ENCODE measurements at regions not wholly inside any gene's neighbourhood (a gene's known extent, or its start where the extent isn't known, plus 50 kb on each side); places are given as distances from the start of the nearest gene placed in this dataset.

GRCh38 chr13:60733933-60734332 lies 336.9 kb downstream of the TDRD3 start:
- intact Hi-C loops (cut with DNase I) = no loop called here
- ATAC-seq (no peak), DNase-seq (no peak)
- H3K36me3 ChIP-seq = no peaks in the 10 kb centered on the region
- no peak for TF ChIP-seq CTCF (IDR thresholded peaks at IDR 0.05)
- H3K27ac ChIP-seq = no peak overlapping the region
- no peaks in the 10 kb centered on the region for H3K4me1 ChIP-seq
- no peak overlapping the region for H3K4me3 ChIP-seq
- no peaks in the 10 kb centered on the region for H3K27me3 ChIP-seq (ENCODE audit: low read depth)
- H3K9me3 ChIP-seq = no peaks in the 10 kb centered on the region

- intact Hi-C loops (cut with DNase I) = no loop called here
- Histone ChIP-seq H3K4me3 (no peak overlapping the region), H3K9me3 (no peaks in the 10 kb centered on the region), H3K27me3 (ENCODE audit: low read depth) (no peaks in the 10 kb centered on the region), H3K27ac (no peak overlapping the region), H3K36me3 (no peaks in the 10 kb centered on the region), H3K4me1 (no peaks in the 10 kb centered on the region)
- DNase-seq = no peak
- TF ChIP-seq CTCF (IDR thresholded peaks at IDR 0.05) = no peak
- no peak for ATAC-seq
These were observed 330.1 kb downstream of the TDRD3 start for GRCh38 chr13:60727140-60727539.

- H3K4me1 ChIP-seq = no peaks in the 10 kb centered on the region
- intact Hi-C loops (cut with DNase I) = no loop called here
- no peak for ATAC-seq
These were observed 324.0 kb downstream of the TDRD3 start for GRCh38 chr13:60721063-60721462.

GRCh38 chr13:60720590-60720989 lies 323.6 kb downstream of the TDRD3 start:
- Histone ChIP-seq H3K9me3 (no peaks in the 10 kb centered on the region), H3K27ac (no peak overlapping the region), H3K4me3 (no peak overlapping the region), H3K27me3 (ENCODE audit: low read depth) (no peaks in the 10 kb centered on the region), H3K4me1 (no peaks in the 10 kb centered on the region), H3K36me3 (no peaks in the 10 kb centered on the region)
- no peak for TF ChIP-seq CTCF (IDR thresholded peaks at IDR 0.05)
- DNase-seq (no peak), ATAC-seq (no peak)
- intact Hi-C loops (cut with DNase I) = no loop called here

More at GRCh38 chr13:60721063-60721462, 324.0 kb downstream of the TDRD3 start:
- Histone ChIP-seq H3K27ac (no peak overlapping the region), H3K9me3 (no peaks in the 10 kb centered on the region), H3K27me3 (ENCODE audit: low read depth) (no peaks in the 10 kb centered on the region), H3K4me3 (no peak overlapping the region), H3K36me3 (no peaks in the 10 kb centered on the region)
- no peak for TF ChIP-seq CTCF (IDR thresholded peaks at IDR 0.05)
- no peak for DNase-seq

GRCh38 chr13:60716313-60716712 lies 319.3 kb downstream of the TDRD3 start:
- intact Hi-C loops (cut with DNase I) = no loop called here
- Histone ChIP-seq H3K27me3 (ENCODE audit: low read depth) (no peaks in the 10 kb centered on the region), H3K36me3 (no peaks in the 10 kb centered on the region), H3K4me3 (no peak overlapping the region), H3K9me3 (no peaks in the 10 kb centered on the region), H3K27ac (no peak overlapping the region), H3K4me1 (no peaks in the 10 kb centered on the region)
- TF ChIP-seq CTCF (IDR thresholded peaks at IDR 0.05) = no peak
- DNase-seq = no peak
- ATAC-seq = no peak

GRCh38 chr13:60707878-60708277 lies 310.9 kb downstream of the TDRD3 start:
- H3K9me3 ChIP-seq = no peaks in the 10 kb centered on the region
- no peaks in the 10 kb centered on the region for H3K36me3 ChIP-seq
- no peak for ATAC-seq
- no peak overlapping the region for H3K4me3 ChIP-seq
- no peaks in the 10 kb centered on the region for H3K27me3 ChIP-seq (ENCODE audit: low read depth)
- TF ChIP-seq CTCF (IDR thresholded peaks at IDR 0.05) = no peak
- intact Hi-C loops (cut with DNase I) = no loop called here
- H3K4me1 ChIP-seq = no peaks in the 10 kb centered on the region
- no peak overlapping the region for H3K27ac ChIP-seq
- no peak for DNase-seq
